Keratinocyte (primary cell): ENCODE measurements at regions not wholly inside any gene's neighbourhood (a gene's known extent, or its start where the extent isn't known, plus 50 kb on each side); places are given as distances from the start of the nearest gene placed in this dataset.

Experiments
- CTCF ChIP-seq, 3 experiments: IDR thresholded peaks in 1 of 3; conservative IDR thresholded peaks in 1 of 3; optimal IDR thresholded peaks in 1 of 3; 2 replicates in 2 of 3; 3 replicates in 1 of 3; pipeline versions ENCODE3 to v1.5.1; 2011; ENCODE audit warnings: low read length in 3 of 3, mild to moderate bottlenecking in 3 of 3, moderate library complexity in 2 of 3, control low read depth in 1 of 3, inconsistent platforms in 1 of 3; ENCODE audit not compliant: insufficient read depth in 2 of 3; ENCODE audit errors: extremely low read depth in 1 of 3
- EZH2 ChIP-seq: IDR thresholded peaks from one replicate; pipeline ENCODE4 v1.6.1; 2012; ENCODE audit warnings: inconsistent platforms, mild to moderate bottlenecking, low read length, moderate library complexity

DNA sequence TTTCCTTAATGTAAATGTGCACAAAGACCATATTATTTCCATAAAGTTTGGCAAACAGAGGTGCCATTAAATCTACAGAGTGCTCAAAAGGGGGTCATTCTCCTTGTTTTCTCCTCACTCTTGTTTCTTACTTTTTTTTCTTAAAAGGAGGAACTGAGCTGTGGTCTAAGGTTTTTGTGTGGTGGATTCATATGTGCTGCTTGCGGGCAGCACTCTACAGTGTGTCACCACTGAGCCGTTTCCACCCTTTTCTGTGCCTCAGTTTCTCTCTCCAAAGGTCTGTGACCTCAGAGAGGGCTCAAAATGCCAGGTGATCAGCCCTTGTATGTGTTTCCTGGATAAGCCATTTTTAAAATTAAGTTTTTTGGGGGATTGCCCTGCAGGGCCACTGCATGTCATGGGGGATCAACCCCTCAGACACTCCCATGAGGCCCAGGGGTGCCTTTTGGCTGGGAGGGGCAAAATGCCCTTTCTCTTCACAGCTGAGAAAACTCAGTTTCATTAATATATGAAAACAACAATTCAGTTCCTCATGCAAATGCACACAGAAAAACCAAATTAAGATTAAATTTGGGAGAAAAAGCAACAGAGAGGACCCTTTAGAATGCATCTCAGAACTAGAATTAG, 56.9 kb upstream of the VOPP1 start:
- no peak for TF ChIP-seq CTCF (optimal IDR thresholded peaks at IDR 0.05 in 1 of 3, IDR thresholded peaks at IDR 0.05 in 1 of 3, conservative IDR thresholded peaks at IDR 0.05 in 1 of 3; ENCODE audit: extremely low read depth in 1 of 3, insufficient read depth in 2 of 3, low read length in 3 of 3)
- TF ChIP-seq EZH2, result no peak
